ENCODE measurements at regions not wholly inside any gene's neighbourhood (a gene's known extent, or its start where the extent isn't known, plus 50 kb on each side); places are given as distances from the start of the nearest gene placed in this dataset.

DNA sequence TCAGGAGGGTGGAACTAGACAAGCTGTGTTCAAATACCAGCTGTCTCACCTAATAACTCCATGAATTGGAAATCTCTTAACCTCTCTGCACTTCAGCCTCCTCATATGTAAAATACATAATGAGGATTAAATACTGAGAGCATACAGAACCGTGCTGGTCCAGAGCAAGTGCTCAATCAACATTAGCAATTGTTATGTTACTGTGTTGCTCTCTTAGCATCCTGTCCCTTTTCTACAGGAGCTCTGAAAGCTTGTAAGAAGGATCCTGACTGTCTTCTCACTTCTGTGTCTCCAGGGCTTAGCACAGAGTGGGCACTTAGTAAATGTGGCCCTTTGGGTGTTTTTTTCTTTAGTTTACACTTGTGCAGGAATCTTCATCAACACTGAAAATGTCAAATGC is 1456.1 kb upstream of the IGFBP7 start:
- TF ChIP-seq, protein P1, sequence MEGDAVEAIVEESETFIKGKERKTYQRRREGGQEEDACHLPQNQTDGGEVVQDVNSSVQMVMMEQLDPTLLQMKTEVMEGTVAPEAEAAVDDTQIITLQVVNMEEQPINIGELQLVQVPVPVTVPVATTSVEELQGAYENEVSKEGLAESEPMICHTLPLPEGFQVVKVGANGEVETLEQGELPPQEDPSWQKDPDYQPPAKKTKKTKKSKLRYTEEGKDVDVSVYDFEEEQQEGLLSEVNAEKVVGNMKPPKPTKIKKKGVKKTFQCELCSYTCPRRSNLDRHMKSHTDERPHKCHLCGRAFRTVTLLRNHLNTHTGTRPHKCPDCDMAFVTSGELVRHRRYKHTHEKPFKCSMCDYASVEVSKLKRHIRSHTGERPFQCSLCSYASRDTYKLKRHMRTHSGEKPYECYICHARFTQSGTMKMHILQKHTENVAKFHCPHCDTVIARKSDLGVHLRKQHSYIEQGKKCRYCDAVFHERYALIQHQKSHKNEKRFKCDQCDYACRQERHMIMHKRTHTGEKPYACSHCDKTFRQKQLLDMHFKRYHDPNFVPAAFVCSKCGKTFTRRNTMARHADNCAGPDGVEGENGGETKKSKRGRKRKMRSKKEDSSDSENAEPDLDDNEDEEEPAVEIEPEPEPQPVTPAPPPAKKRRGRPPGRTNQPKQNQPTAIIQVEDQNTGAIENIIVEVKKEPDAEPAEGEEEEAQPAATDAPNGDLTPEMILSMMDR (conservative IDR thresholded peaks at IDR 0.05; ENCODE audit: low read length), result no peak
- no peak for TF ChIP-seq EZH2phosphoT487 (IDR thresholded peaks at IDR 0.05; ENCODE audit: borderline replicate concordance, low read depth, low read length)
